HEK293 (cell line): ENCODE measurements at regions not wholly inside any gene's neighbourhood (a gene's known extent, or its start where the extent isn't known, plus 50 kb on each side); places are given as distances from the start of the nearest gene placed in this dataset.

Experiments used
- CTCF ChIA-PET: fragments of 350-600 bp; formaldehyde crosslinking; extraction: SDS; loops from one replicate; lab custom pipeline; 2021; ENCODE audit warnings: antibody characterized with exemption; lab: Yijun Ruan, JAX
- POLR2A ChIA-PET: fragments of 300-600 bp; formaldehyde crosslinking; extraction: SDS; loops from one replicate; lab custom pipeline; 2020; ENCODE audit warnings: antibody characterized with exemption, inconsistent platforms; lab: Yijun Ruan, JAX
- H3K27ac ChIP-seq: fragments of 200-500 bp; sonication (Bioruptor generic); 2 replicates; pipeline ENCODE4 v1.5.1; 2014; ENCODE audit warnings: low read depth, low read length, control low read depth, inconsistent platforms; ENCODE audit errors: extremely low read depth
- H3K36me3 ChIP-seq, 2 experiments: fragments of 200-500 bp in 1 of 2; sonication (Bioruptor generic) in 1 of 2; 1 replicate in 1 of 2; 2 replicates in 1 of 2; pipeline ENCODE4 v1.5.1; 2014 to 2017; ENCODE audit warnings: inconsistent platforms in 2 of 2, low read length in 2 of 2; ENCODE audit not compliant: control insufficient read depth in 2 of 2, insufficient read depth in 1 of 2
- H3K4me1 ChIP-seq: fragments of 200-500 bp; sonication (Bioruptor generic); 2 replicates; pipeline ENCODE4 v1.5.1; 2014; ENCODE audit warnings: mild to moderate bottlenecking, low read length, inconsistent platforms; ENCODE audit not compliant: control insufficient read depth, insufficient read depth
- H3K4me3 ChIP-seq: 2 replicates; pipeline ENCODE4 v1.5.1; 2011; ENCODE audit warnings: low read depth, mild to moderate bottlenecking, control low read depth, low read length, moderate library complexity
- H3K9me3 ChIP-seq: fragments of 200-500 bp; sonication (Bioruptor generic); 2 replicates; pipeline ENCODE4 v1.5.1; 2014; ENCODE audit warnings: low read depth, low read length, inconsistent platforms; ENCODE audit not compliant: control insufficient read depth, insufficient read depth
- AEBP2 ChIP-seq: fragments of 450-650 bp; formaldehyde crosslinking; IDR thresholded peaks from 2 replicates; pipeline ENCODE4 v1.5.1; 2016; ENCODE audit warnings: missing biosample characterization, missing genetic modification characterization, borderline replicate concordance
- GFI1B ChIP-seq: fragments of 450-650 bp; formaldehyde crosslinking; IDR thresholded peaks from 2 replicates; pipeline ENCODE4 v1.5.1; 2016; ENCODE audit warnings: missing biosample characterization, missing genetic modification characterization
- KLF10 ChIP-seq: fragments of 450-650 bp; IDR thresholded peaks from 2 replicates; pipeline ENCODE4 v1.5.1; 2018; ENCODE audit warnings: missing biosample characterization, mild to moderate bottlenecking, missing genetic modification characterization
- KLF9 ChIP-seq: fragments of 450-650 bp; formaldehyde crosslinking; IDR thresholded peaks from 2 replicates; pipeline ENCODE4 v1.5.1; 2016; ENCODE audit warnings: missing biosample characterization, missing genetic modification characterization, low read depth
- MYNN ChIP-seq: fragments of 450-650 bp; formaldehyde crosslinking; IDR thresholded peaks from 2 replicates; pipeline ENCODE4 v1.5.1; 2016; ENCODE audit warnings: missing biosample characterization, missing genetic modification characterization, borderline replicate concordance
- PRDM2 ChIP-seq: fragments of 450-650 bp; formaldehyde crosslinking; IDR thresholded peaks from 2 replicates; pipeline ENCODE4 v1.5.1; 2016; ENCODE audit warnings: missing biosample characterization, missing genetic modification characterization, borderline replicate concordance
- PRDM4 ChIP-seq: fragments of 450-650 bp; formaldehyde crosslinking; IDR thresholded peaks from 2 replicates; pipeline ENCODE4 v1.5.1; 2017; ENCODE audit warnings: missing biosample characterization, missing genetic modification characterization
- RBAK ChIP-seq: fragments of 450-650 bp; formaldehyde crosslinking; IDR thresholded peaks from 2 replicates; pipeline ENCODE4 v1.5.1; 2016; ENCODE audit warnings: missing biosample characterization, missing genetic modification characterization
- TCF7L2 ChIP-seq: IDR thresholded peaks from 2 replicates; pipeline ENCODE4 v1.6.1; 2011; ENCODE audit warnings: low read depth, mild to moderate bottlenecking, inconsistent platforms, low read length, moderate library complexity, borderline replicate concordance
- WT1 ChIP-seq: fragments of 450-650 bp; formaldehyde crosslinking; IDR thresholded peaks from 2 replicates; pipeline ENCODE4 v1.5.1; 2016; ENCODE audit warnings: missing biosample characterization, missing genetic modification characterization
- ZNF157 ChIP-seq: fragments of 450-650 bp; formaldehyde crosslinking; IDR thresholded peaks from 2 replicates; pipeline ENCODE4 v1.5.1; 2016; ENCODE audit warnings: missing biosample characterization, missing genetic modification characterization
- ZNF48 ChIP-seq: fragments of 450-650 bp; formaldehyde crosslinking; IDR thresholded peaks from 2 replicates; pipeline ENCODE4 v1.5.1; 2016; ENCODE audit warnings: missing biosample characterization, missing genetic modification characterization
- ZNF510 ChIP-seq: fragments of 450-650 bp; formaldehyde crosslinking; IDR thresholded peaks from 2 replicates; pipeline ENCODE4 v1.5.1; 2018; ENCODE audit warnings: mild to moderate bottlenecking, missing genetic modification characterization, missing biosample characterization; ENCODE audit not compliant: insufficient replicate concordance
- ZNF518A ChIP-seq: fragments of 450-650 bp; formaldehyde crosslinking; conservative IDR thresholded peaks from 2 replicates; pipeline ENCODE4 v1.5.1; 2016; ENCODE audit warnings: low read depth, missing biosample characterization, missing genetic modification characterization
- ZNF521 ChIP-seq: fragments of 450-650 bp; formaldehyde crosslinking; IDR thresholded peaks from 2 replicates; pipeline ENCODE4 v1.5.1; 2017; ENCODE audit warnings: missing biosample characterization, mild to moderate bottlenecking, missing genetic modification characterization
- ZNF654 ChIP-seq: fragments of 450-650 bp; formaldehyde crosslinking; IDR thresholded peaks from 2 replicates; pipeline ENCODE4 v1.5.1; 2016; ENCODE audit warnings: low read depth, missing biosample characterization, missing genetic modification characterization
- ZNF785 ChIP-seq: fragments of 450-650 bp; formaldehyde crosslinking; IDR thresholded peaks from 2 replicates; pipeline ENCODE4 v1.5.1; 2016; ENCODE audit warnings: missing biosample characterization, missing genetic modification characterization
- ZNF791 ChIP-seq: fragments of 450-650 bp; formaldehyde crosslinking; IDR thresholded peaks from 2 replicates; pipeline ENCODE4 v1.5.1; 2016; ENCODE audit warnings: missing biosample characterization, missing genetic modification characterization

- CTCF ChIA-PET, result interaction anchor here (0.8 kb wide), 1 partner anchor 224 kb away, joined by 4 read pairs; no protein-coding TSS in a partner anchor
These were observed 386.8 kb upstream of the PLSCR5 start for GRCh38 chr3:146991907-146992306.

GRCh38 chr3:146975476-146975875, 370.3 kb upstream of the PLSCR5 start:
- CTCF ChIA-PET, result no interaction called here
- TF ChIP-seq ZNF791 (no peak), ZNF518A (no peak), ZNF785 (tag by site-specific recombination) (no peak), ZNF157 (tag by site-specific recombination) (no peak), KLF9 (no peak), ZNF48 (tag by site-specific recombination) (no peak), PRDM4 (tag by site-specific recombination) (no peak)

More at GRCh38 chr3:146991907-146992306, 386.8 kb upstream of the PLSCR5 start:
- TF ChIP-seq AEBP2 (tag by site-specific recombination) (no peak), WT1 (tag by site-specific recombination) (no peak), PRDM2 (tag by site-specific recombination) (no peak), GFI1B (no peak), ZNF510 (tag by site-specific recombination) (no peak), MYNN (tag by site-specific recombination) (no peak), ZNF654 (tag by site-specific recombination) (no peak), ZNF521 (tag by site-specific recombination) (no peak), RBAK (tag by site-specific recombination) (no peak), KLF10 (tag by site-specific recombination) (no peak), TCF7L2 (no peak)
- H3K9me3 ChIP-seq, result no peaks in the 10 kb centered on the region
- H3K36me3 ChIP-seq, result no peaks in the 10 kb centered on the region
- H3K27ac ChIP-seq, result no peak overlapping the region
- POLR2A ChIA-PET, result no interaction called here
- no peak overlapping the region for H3K4me3 ChIP-seq
- H3K4me1 ChIP-seq, result no peaks in the 10 kb centered on the region

More at GRCh38 chr3:146975476-146975875, 370.3 kb upstream of the PLSCR5 start:
- Histone ChIP-seq H3K4me3 (no peak overlapping the region), H3K36me3 (no peaks in the 10 kb centered on the region), H3K4me1 (no peaks in the 10 kb centered on the region), H3K9me3 (no peaks in the 10 kb centered on the region), H3K27ac (no peak overlapping the region)
- POLR2A ChIA-PET, result no interaction called here
